Activated T-cell treated with anti-CD3 and anti-CD28 coated beads for 24 hours (primary cell): ENCODE measurements at regions not wholly inside any gene's neighbourhood (a gene's known extent, or its start where the extent isn't known, plus 50 kb on each side); places are given as distances from the start of the nearest gene placed in this dataset.

ENCODE experiments used
- DNase-seq: peaks from one replicate; pipeline ENCODE4 v3.0.0-alpha.2; 2020; ENCODE audit warnings: low read depth

GRCh38 chr1:221071777-221072176, 192.5 kb downstream of the HLX start:
- DNase-seq = no peak

GRCh38 chr1:221072214-221072613, 193.0 kb downstream of the HLX start:
- DNase-seq = no peak

GRCh38 chr1:221074332-221074731, 195.1 kb downstream of the HLX start:
- no peak for DNase-seq

- no peak for DNase-seq
Measured at GRCh38 chr1:221075911-221076310, 196.7 kb downstream of the HLX start.

GRCh38 chr1:221076391-221076811, 197.2 kb downstream of the HLX start:
- DNase-seq = no peak

GRCh38 chr1:221078260-221078965, 199.2 kb downstream of the HLX start:
- DNase-seq = no peak

GRCh38 chr1:221083902-221084301, 204.7 kb downstream of the HLX start:
- no peak for DNase-seq

- DNase-seq = no peak
Measured at GRCh38 chr1:221084681-221085080, 205.4 kb downstream of the HLX start.

- no peak for DNase-seq
Measured at GRCh38 chr1:221085701-221086375, 206.6 kb downstream of the HLX start.

GRCh38 chr1:221087919-221088318, 208.7 kb downstream of the HLX start:
- no peak for DNase-seq

- DNase-seq = no peak
Measured at GRCh38 chr1:221089273-221089672, 210.0 kb downstream of the HLX start.

GRCh38 chr1:221089803-221090202, 210.6 kb downstream of the HLX start:
- no peak for DNase-seq

GRCh38 chr1:221093903-221094791, 214.9 kb downstream of the HLX start:
- DNase-seq = no peak

- DNase-seq = no peak
Measured at GRCh38 chr1:221097479-221098281, 218.4 kb downstream of the HLX start.

- DNase-seq = no peak
Measured at GRCh38 chr1:221098471-221099405, 219.5 kb downstream of the HLX start.

GRCh38 chr1:221099747-221100595, 220.7 kb downstream of the HLX start:
- DNase-seq = no peak

- no peak for DNase-seq
Measured at GRCh38 chr1:221100611-221101010, 221.4 kb downstream of the HLX start.

- DNase-seq = no peak
Measured at GRCh38 chr1:221101807-221102605, 222.8 kb downstream of the HLX start.

- no peak for DNase-seq
Measured at GRCh38 chr1:221104596-221104995, 225.4 kb downstream of the HLX start.
